Neural crest cell (in vitro differentiated cells): ENCODE measurements at regions not wholly inside any gene's neighbourhood (a gene's known extent, or its start where the extent isn't known, plus 50 kb on each side); places are given as distances from the start of the nearest gene placed in this dataset.
"Not testable (repeated sequence)": the region's sequence is repeated elsewhere in the genome, so short reads cannot be mapped to it uniquely, and the experiment has no call there.

Source experiments
- DNase-seq: peaks from one replicate; pipeline ENCODE4 v3.0.0; 2021; ENCODE audit warnings: low read depth, mixed read lengths, low spot score
- H3K27ac Mint-ChIP-seq: one replicate; pipeline ENCODE4 v1.8.0; 2021; ENCODE audit warnings: mild to moderate bottlenecking, mixed read lengths; ENCODE audit not compliant: unreplicated experiment
- H3K27me3 Mint-ChIP-seq: 2 replicates; pipeline ENCODE4 v1.8.0; 2021; ENCODE audit warnings: low read depth, mild to moderate bottlenecking, mixed read lengths
- H3K36me3 Mint-ChIP-seq: 2 replicates; pipeline ENCODE4 v1.8.0; 2021; ENCODE audit warnings: low read depth, mild to moderate bottlenecking, mixed read lengths
- H3K4me1 Mint-ChIP-seq: 2 replicates; pipeline ENCODE4 v1.8.0; 2021; ENCODE audit warnings: mixed read lengths
- H3K4me3 Mint-ChIP-seq: one replicate; pipeline ENCODE4 v1.8.0; 2021; ENCODE audit warnings: mild to moderate bottlenecking, mixed read lengths
- H3K9me3 Mint-ChIP-seq: 2 replicates; pipeline ENCODE4 v1.8.0; 2021; ENCODE audit warnings: mixed read lengths
- CTCF ChIP-seq: fragments of 200-600 bp; sonication (generic); conservative IDR thresholded peaks from 2 replicates; pipeline ENCODE4 v1.5.0; 2021; ENCODE audit warnings: antibody characterized with exemption, mild to moderate bottlenecking

DNA sequence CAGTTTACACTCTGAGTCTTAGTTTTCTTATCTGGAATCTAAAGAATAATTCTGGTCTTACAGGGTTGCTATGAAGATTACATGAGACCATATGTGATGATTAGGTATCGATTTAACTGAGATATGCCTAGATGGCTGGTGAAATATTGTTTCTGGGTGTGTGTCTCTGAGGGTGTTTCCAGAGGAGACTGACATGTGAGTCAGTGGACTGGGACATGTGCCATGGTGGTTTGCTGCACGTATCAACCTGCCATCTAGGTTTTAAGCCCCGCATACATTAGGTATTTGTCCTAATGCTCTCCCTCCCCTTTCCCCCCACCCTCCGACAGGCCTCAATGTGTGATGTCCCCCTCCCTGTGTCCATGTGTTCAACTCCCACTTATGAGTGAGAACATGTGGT, 186.0 kb upstream of the CXorf66 start:
- Mint-ChIP-seq H3K4me3 (no peak overlapping the region), H3K27me3 (peaks cover 13% of the 10 kb centered on the region), H3K4me1 (peaks cover 8% of the 10 kb centered on the region), H3K27ac (no peak overlapping the region), H3K9me3 (peaks cover 5% of the 10 kb centered on the region), H3K36me3 (no peaks in the 10 kb centered on the region)
- no peak for DNase-seq
- TF ChIP-seq CTCF, result no peak

GRCh38 chrX:140149761-140150160, 184.4 kb upstream of the CXorf66 start:
- peaks cover 4% of the 10 kb centered on the region for H3K4me1 Mint-ChIP-seq
- no peak overlapping the region for H3K4me3 Mint-ChIP-seq
- peaks cover 2% of the 10 kb centered on the region for H3K27me3 Mint-ChIP-seq
- H3K27ac Mint-ChIP-seq, result no peak overlapping the region
- TF ChIP-seq CTCF, result no peak
- H3K36me3 Mint-ChIP-seq, result no peaks in the 10 kb centered on the region
- peaks cover 5% of the 10 kb centered on the region for H3K9me3 Mint-ChIP-seq
- DNase-seq, result no peak

DNA sequence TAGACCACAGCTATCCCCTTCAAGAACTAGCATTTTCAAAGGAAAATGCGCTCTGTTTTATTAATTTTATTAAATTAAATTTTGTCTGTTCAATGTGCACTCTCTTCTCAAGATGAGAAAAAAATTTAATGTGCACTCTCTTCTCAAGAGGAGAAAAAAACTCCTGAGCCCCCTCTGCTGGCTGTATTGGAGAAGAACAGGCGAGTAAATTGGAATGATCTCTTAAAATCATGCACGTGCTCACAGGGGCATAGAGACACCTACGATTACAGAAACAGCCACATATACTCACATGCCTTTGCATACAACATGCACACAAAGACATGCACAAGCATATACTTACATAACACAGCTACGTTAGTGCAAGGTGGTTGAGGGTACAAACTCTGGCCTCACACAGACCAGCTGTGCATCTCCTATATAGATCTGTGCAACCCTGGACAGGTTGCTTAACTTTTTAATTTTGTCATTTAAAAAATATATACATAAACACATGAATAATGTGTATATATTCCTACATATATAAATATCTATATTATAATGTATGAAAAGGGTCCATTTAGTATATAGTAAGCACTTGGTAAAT, 176.2 kb upstream of the CXorf66 start:
- Mint-ChIP-seq H3K4me3 (no peak overlapping the region), H3K4me1 (no peaks in the 10 kb centered on the region), H3K36me3 (peaks cover under 1% of the 10 kb centered on the region), H3K27me3 (no peaks in the 10 kb centered on the region), H3K9me3 (peaks cover 2% of the 10 kb centered on the region), H3K27ac (no peak overlapping the region)
- peak; percentile 72 for DNase-seq
- peak; percentile 80 for TF ChIP-seq CTCF

DNA sequence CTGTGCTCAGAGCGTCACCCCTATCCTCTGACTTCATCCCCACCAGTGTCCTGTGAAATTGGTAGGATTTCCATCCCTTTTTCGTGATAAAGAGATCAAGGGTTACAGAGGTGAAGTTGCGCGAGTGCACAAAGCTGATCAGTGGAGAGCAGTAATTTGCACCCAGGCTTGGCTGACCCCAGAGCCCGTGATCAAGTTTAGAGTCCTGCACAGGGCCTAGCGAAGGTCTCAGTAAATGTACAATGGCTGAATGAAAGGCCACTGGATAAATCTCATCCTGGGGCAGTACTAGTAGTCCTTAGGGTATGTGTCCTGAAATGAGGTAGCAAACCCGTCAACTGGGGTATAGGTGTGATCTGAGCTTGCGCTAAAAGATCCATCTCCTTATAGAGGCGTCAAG, 173.2 kb upstream of the CXorf66 start:
- not testable (repeated sequence) for H3K27me3 Mint-ChIP-seq, H3K36me3 Mint-ChIP-seq, H3K4me3 Mint-ChIP-seq, H3K9me3 Mint-ChIP-seq, H3K4me1 Mint-ChIP-seq, DNase-seq
- peak overlapping the region; percentile 40 for H3K27ac Mint-ChIP-seq

- not testable (repeated sequence) for H3K9me3 Mint-ChIP-seq, H3K4me1 Mint-ChIP-seq, H3K36me3 Mint-ChIP-seq, DNase-seq, H3K27me3 Mint-ChIP-seq, H3K4me3 Mint-ChIP-seq, H3K27ac Mint-ChIP-seq
Measured at GRCh38 chrX:140138065-140138464, 172.7 kb upstream of the CXorf66 start.

DNA sequence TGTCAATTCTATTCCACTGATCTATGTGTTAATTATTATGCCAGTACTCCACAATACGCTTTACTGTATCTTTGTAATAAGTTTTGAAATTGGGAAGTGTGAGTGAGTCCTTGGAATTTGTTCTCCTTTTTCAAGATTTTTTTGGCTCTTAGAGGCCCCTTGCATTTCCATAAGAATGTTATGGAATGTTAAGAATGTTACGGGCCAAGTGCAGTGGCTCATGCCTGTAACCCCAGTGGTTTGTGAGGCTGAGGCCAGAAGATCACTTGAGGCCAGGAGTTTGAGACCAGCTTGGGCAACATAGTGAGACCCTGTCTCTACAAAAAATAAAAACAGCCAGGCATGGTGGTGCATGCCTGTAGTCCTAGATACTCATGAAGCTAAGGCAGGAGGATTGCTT, 167.6 kb upstream of the CXorf66 start:
- Mint-ChIP-seq H3K36me3 (peaks cover 2% of the 10 kb centered on the region), H3K27me3 (no peaks in the 10 kb centered on the region), H3K27ac (no peak overlapping the region), H3K9me3 (peaks cover 8% of the 10 kb centered on the region), H3K4me1 (peaks cover 8% of the 10 kb centered on the region), H3K4me3 (no peak overlapping the region)
- no peak for TF ChIP-seq CTCF
- DNase-seq, result no peak

- peak; percentile 53 for TF ChIP-seq CTCF
- Mint-ChIP-seq H3K4me1 (peaks cover 23% of the 10 kb centered on the region), H3K27ac (no peak overlapping the region), H3K9me3 (peaks cover 5% of the 10 kb centered on the region), H3K4me3 (no peak overlapping the region), H3K27me3 (peaks cover 3% of the 10 kb centered on the region), H3K36me3 (peaks cover 5% of the 10 kb centered on the region)
- no peak for DNase-seq
Measured at GRCh38 chrX:140123446-140123845, 158.1 kb upstream of the CXorf66 start.

DNA sequence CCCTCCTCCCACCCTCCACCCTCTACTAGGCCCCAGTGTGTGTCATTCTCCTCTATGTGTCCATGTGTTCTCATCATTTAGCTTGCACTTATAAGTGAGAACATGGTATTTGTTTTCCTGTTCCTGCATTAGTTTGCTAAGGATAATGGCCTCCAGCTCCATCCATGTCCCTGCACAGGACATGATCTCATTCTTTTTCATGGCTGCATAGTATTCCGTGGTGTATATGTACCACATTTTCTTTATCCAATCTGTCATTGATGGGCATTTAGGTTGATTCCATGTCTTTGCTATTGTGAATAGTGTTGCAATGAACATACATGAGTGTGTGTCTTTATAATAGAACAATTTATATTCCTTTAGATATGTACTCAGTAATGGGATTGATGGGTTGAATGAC, 148.7 kb upstream of the CXorf66 start:
- H3K27me3 Mint-ChIP-seq, result not testable (repeated sequence)

More for the DNA sequence above, 148.7 kb upstream of the CXorf66 start:
- peaks cover 27% of the 10 kb centered on the region for H3K4me1 Mint-ChIP-seq
- H3K27ac Mint-ChIP-seq, H3K36me3 Mint-ChIP-seq, H3K9me3 Mint-ChIP-seq, DNase-seq, H3K4me3 Mint-ChIP-seq: not testable (repeated sequence)
